ENCODE measurements at regions not wholly inside any gene's neighbourhood (a gene's known extent, or its start where the extent isn't known, plus 50 kb on each side); places are given as distances from the start of the nearest gene placed in this dataset.

DNA sequence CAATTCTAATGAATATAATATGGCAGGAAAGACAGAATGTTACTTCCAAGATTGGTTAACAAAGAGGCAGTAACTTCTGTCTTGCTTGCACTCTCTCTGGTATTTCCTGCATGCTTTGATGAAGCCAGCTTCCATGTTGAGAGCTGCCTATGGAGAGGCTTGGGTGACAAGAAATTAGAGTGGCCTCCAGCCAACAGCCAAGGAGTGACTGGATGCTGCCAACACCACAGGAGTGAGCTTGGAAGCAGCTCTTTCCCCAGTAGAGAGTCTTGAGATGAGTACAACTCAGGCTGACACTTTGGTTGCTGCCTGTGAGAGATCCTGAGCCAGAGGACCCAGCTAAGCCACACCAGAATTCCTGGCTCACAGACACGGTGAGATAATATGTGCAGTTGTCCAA, 183.1 kb downstream of the RMST start:
- TF ChIP-seq PAX5 (IDR thresholded peaks at IDR 0.05; ENCODE audit: borderline replicate concordance, low read depth, low read length) (no peak), NRF1 (conservative IDR thresholded peaks at IDR 0.05; ENCODE audit: low read depth, low read length) (no peak), NFXL1 (IDR thresholded peaks at IDR 0.05; ENCODE audit: borderline replicate concordance) (no peak), TCF3 (IDR thresholded peaks at IDR 0.05; ENCODE audit: borderline replicate concordance, insufficient read depth, low read depth, low read length) (no peak), ZBED1 (IDR thresholded peaks at IDR 0.05; ENCODE audit: borderline replicate concordance) (no peak), KAT2A (conservative IDR thresholded peaks at IDR 0.05; ENCODE audit: control insufficient read depth, low read depth, low read length) (no peak), STAT3 (IDR thresholded peaks at IDR 0.05; ENCODE audit: low read depth, low read length) (no peak), TAF1 (IDR thresholded peaks at IDR 0.05; ENCODE audit: borderline replicate concordance, low read depth, low read length) (no peak), SMARCA5 (IDR thresholded peaks at IDR 0.05) (no peak), KLF5 (IDR thresholded peaks at IDR 0.05; ENCODE audit: partially characterized antibody) (no peak), DPF2 (IDR thresholded peaks at IDR 0.05) (no peak), MYB (IDR thresholded peaks at IDR 0.05; ENCODE audit: borderline replicate concordance, low read depth, low read length) (no peak), RAD51 (IDR thresholded peaks at IDR 0.05) (no peak), RFX5 (IDR thresholded peaks at IDR 0.05; ENCODE audit: low read depth, low read length) (no peak)
- TF ChIP-seq, protein P1, sequence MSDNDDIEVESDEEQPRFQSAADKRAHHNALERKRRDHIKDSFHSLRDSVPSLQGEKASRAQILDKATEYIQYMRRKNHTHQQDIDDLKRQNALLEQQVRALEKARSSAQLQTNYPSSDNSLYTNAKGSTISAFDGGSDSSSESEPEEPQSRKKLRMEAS (IDR thresholded peaks at IDR 0.05; ENCODE audit: low read depth, low read length): no peak
- TF ChIP-seq, protein P2, sequence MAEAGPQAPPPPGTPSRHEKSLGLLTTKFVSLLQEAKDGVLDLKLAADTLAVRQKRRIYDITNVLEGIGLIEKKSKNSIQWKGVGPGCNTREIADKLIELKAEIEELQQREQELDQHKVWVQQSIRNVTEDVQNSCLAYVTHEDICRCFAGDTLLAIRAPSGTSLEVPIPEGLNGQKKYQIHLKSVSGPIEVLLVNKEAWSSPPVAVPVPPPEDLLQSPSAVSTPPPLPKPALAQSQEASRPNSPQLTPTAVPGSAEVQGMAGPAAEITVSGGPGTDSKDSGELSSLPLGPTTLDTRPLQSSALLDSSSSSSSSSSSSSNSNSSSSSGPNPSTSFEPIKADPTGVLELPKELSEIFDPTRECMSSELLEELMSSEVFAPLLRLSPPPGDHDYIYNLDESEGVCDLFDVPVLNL (IDR thresholded peaks at IDR 0.05; ENCODE audit: low read depth, low read length): no peak
- TF ChIP-seq, protein P3, sequence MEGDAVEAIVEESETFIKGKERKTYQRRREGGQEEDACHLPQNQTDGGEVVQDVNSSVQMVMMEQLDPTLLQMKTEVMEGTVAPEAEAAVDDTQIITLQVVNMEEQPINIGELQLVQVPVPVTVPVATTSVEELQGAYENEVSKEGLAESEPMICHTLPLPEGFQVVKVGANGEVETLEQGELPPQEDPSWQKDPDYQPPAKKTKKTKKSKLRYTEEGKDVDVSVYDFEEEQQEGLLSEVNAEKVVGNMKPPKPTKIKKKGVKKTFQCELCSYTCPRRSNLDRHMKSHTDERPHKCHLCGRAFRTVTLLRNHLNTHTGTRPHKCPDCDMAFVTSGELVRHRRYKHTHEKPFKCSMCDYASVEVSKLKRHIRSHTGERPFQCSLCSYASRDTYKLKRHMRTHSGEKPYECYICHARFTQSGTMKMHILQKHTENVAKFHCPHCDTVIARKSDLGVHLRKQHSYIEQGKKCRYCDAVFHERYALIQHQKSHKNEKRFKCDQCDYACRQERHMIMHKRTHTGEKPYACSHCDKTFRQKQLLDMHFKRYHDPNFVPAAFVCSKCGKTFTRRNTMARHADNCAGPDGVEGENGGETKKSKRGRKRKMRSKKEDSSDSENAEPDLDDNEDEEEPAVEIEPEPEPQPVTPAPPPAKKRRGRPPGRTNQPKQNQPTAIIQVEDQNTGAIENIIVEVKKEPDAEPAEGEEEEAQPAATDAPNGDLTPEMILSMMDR (IDR thresholded peaks at IDR 0.05 in 2 of 3, conservative IDR thresholded peaks at IDR 0.05 in 1 of 3; ENCODE audit: control insufficient read depth in 2 of 3, extremely low read depth in 1 of 3, insufficient read depth in 1 of 3, low read depth in 3 of 3, low read length in 3 of 3): no peak
- RAD21 ChIA-PET (ENCODE audit: unreplicated experiment): no interaction called here
- POLR2A ChIA-PET: no interaction called here
- Histone ChIP-seq H3K4me3 (no peak overlapping the region), H3K27ac (ENCODE audit: control insufficient read depth, insufficient read depth) (no peak overlapping the region), H3K9ac (ENCODE audit: control insufficient read depth, insufficient read depth, low read length) (no peak overlapping the region), H3K4me2 (ENCODE audit: control insufficient read depth, insufficient read depth) (no peak overlapping the region), H4K20me1 (ENCODE audit: control insufficient read depth, insufficient read depth) (no peaks in the 10 kb centered on the region), H3K27me3 (replicated peaks in 1 of 2; ENCODE audit: control insufficient read depth in 2 of 2, insufficient read depth in 2 of 2, low read length in 1 of 2) (no peaks in the 10 kb centered on the region), H3K36me3 (ENCODE audit: control insufficient read depth in 2 of 2, insufficient read depth in 2 of 2, low read length in 1 of 2) (no peaks in the 10 kb centered on the region), H3K79me2 (ENCODE audit: control insufficient read depth, insufficient read depth, low read length) (no peaks in the 10 kb centered on the region), H2AFZ (ENCODE audit: control insufficient read depth, low read depth, low read length) (no peak overlapping the region), H3K4me1 (ENCODE audit: control insufficient read depth, insufficient read depth, low read length) (no peaks in the 10 kb centered on the region), H3K9me3 (replicated peaks; ENCODE audit: control insufficient read depth, insufficient read depth, low read length) (no peaks in the 10 kb centered on the region)
- DNase-seq (ENCODE audit: low read depth, low spot score) (no peak), ATAC-seq (no peak), FAIRE-seq (no peak)
- in situ Hi-C loops (cut with MboI): no loop called here
- intact Hi-C loops (cut with micrococcal nuclease; ENCODE audit: unreplicated experiment): no loop called here
- BruUV-seq (replicated peaks): no TSS peak
- CTCF ChIA-PET: interaction anchor here (1.6 kb wide), 1 partner anchor 14 kb away, joined by 4 read pairs; no protein-coding TSS in a partner anchor
- 0% methylated on average over 1 of the region's 1 CpG for WGBS (ENCODE audit: insufficient coverage, insufficient replicate concordance, low lambda C conversion rate, missing lambda C conversion rate)
- SMC1A ChIA-PET (ENCODE audit: uncharacterized antibody, unreplicated experiment): no interaction called here
